CD4-positive, alpha-beta T cell treated with Interferon gamma for 1 hour (primary cell): ENCODE measurements at regions not wholly inside any gene's neighbourhood (a gene's known extent, or its start where the extent isn't known, plus 50 kb on each side); places are given as distances from the start of the nearest gene placed in this dataset.

Experiments used
- DNase-seq: peaks from one replicate; pipeline ENCODE4 v3.0.0-alpha.2; 2020

DNA sequence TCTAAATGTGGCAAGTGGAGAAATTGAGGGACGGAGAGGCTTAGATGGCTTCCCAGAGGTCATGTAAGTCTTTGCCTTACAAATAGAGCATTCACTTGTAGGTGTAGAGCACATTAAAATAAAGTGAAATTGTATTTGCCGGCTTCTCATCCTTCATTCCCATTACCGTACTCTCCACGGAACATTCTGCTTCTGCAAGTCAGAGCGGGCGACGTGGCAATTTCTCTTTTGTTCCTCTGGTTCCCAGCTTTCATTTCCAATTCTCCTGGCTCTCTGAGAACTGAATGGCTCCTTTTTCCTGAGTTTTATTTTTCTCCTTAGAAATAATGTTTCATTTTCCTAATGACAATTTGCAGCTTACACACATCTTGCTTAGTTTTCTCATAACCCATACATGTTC is 51.3 kb upstream of the PFKP start:
- DNase-seq: no peak

DNA sequence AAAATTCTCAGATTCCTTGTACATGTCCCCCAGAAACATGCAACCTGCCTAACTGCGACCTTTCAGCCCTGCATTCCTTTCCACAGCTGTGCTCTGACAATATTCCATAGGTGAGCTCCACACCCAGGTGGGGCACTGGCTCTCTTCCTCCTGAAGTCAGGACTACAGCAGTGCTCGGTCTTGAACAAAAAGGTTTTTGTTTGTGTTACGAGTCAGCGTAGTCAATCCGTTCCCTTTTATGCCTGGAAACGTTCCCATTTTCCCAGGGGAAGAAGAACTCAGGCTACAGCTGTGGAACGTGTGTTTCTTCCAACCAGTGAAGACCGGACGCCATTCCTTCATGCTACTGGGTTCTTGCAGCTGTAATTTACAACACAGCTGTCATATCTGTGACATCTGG is 52.4 kb upstream of the PFKP start:
- no peak for DNase-seq

DNA sequence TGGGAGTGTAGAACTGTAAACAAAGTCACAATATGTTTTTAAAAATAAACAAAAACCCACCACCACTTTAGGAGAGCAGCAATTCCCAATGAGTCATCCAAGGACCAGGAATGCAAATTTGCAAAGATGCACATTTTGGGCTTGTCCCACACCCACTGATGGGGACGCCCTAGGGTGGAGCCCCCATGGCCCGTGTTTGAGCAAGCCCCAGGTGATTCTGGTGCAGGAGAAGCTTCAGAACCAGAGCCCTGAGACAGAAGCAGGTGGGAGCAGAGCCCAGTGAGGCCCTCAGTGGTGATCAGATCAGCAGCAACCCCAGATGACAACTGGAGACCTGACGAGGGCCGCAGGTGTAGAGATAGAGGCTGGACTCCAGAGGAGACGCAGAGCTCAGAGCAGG is 55.1 kb upstream of the PFKP start:
- no peak for DNase-seq

DNA sequence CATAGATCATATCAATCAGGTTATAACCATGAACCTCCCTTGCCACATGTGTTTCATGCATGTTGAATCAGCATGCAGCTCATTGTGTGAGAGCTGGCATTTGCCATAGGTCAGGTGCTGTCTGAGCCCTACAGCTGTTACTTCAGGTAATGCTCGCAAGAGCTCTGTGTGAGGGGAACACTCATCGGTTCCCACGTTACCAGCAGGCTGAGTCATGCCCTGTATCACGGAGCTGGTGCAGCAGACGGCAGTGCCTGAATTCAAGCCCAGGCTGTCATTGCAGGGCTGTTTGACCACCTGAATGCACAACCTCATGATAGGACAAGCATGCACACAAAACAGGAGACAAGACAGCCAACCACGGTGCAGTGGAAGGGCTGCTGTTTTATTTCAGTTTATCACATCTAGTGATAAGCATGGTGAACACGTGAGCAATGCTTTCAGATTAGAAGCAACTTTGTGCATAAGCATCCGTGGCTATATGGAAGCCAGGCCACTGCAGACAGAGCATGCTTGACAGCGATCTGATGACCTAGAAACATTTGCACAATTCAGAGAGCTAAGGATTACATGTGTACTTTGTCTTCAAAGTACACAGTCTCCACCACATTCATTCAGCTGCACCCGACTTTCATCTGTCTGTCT is 56.4 kb upstream of the PFKP start:
- no peak for DNase-seq

DNA sequence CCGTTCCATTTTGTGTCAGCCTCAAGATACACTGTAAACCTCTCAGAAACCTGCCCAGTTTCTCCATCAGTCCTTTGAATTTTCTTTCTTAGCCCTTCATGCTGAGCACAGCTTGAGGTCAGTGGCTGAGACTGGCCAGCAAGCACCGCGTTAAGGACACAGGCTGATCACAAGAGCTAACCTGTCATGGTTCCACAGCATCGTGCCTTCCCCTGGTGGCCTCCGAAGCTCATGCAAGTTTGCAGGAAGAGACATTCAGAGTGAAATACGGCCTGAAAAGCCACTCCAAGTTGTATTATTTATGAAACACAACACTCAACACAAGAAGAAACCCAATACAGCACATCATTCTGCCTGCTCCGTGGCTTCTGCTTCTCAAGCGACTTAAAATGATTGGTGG is 57.0 kb upstream of the PFKP start:
- no peak for DNase-seq

DNA sequence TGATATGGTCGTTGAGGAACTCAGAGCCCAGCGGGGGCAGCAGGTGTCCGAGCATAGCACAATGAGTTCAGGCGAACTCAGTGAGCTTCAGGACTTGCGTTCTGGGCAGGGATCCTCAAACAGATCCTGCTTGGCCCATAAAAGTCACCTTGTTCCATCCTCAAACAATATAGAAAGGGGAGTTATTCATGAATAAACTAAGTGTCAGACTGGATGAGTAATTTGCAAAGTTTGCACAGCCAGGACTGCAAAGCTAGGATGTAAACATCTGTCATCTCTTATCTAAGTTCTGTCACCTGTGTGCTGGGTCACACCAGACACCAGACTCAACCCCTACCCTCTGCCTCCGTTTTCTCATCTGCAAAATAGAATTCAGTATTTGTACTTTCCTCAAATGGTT is 58.0 kb upstream of the PFKP start:
- DNase-seq: no peak

DNA sequence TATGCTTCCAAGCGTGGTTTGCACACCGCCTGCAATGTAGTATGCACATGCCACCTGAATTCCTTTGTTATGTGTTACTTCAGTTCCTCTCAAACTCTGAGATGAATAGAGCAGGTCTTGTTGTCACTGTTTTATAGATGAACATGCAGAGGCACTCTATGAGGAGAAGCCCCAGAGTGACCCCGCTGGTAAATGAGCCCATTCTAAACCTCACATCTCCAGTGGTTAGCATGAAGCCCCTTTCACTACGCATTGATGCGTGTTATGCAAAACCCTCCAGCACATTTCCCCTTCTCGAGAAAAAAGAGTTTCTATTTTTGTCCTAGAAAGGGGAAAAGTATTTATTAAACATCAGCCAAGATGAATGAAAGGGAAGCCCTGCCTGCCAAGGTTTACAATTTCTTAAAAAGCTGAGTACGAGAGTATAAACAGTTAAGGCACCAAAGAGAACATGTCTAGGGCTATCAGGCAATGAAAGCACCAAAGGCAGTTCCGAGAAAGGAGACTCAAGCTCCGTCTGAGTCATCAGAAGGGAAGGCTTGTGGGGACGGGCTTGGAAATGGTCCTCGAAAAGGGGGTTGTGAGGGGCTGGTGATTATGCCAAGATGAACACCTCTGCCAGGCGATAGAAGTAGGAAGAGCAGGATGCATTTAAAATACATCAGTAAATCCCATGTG is 58.7 kb upstream of the PFKP start:
- no peak for DNase-seq

DNA sequence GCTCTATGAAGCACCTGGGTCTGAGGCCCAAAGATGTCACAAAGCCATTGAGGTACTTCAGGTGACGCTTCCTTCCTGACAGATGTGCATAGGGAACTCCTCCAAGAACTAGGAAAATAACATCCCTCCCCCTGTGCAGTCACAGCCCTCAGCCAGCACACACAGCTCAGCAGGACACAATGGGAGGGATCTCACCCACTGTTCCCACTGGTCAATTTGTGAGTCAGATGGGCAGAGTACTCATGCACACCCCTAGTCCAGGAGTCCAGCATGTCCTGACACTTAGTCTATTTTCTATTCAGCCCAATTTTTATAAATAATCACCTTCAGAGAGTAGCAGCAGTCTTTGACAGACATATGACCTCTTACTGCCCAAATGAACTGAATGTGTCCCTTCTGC is 60.7 kb upstream of the PFKP start:
- no peak for DNase-seq

DNA sequence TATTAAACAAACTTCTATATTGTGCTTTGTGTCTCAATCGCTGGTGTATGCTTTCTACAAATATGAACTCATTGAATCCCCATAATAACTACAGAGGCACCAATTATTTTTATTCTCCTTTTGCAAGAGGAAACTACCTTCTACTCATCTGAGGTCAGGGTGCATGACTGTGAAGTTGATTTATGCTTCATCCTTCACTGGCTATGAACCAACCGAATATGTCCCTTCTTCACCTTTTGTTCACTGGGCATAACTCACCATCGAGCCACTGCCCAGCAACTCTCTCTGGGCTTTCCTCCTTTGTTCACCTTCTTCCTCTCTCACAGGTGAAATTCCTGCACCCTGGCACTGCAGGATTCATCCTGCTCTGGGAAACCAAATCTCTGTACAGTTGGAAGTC is 61.3 kb upstream of the PFKP start:
- no peak for DNase-seq

DNA sequence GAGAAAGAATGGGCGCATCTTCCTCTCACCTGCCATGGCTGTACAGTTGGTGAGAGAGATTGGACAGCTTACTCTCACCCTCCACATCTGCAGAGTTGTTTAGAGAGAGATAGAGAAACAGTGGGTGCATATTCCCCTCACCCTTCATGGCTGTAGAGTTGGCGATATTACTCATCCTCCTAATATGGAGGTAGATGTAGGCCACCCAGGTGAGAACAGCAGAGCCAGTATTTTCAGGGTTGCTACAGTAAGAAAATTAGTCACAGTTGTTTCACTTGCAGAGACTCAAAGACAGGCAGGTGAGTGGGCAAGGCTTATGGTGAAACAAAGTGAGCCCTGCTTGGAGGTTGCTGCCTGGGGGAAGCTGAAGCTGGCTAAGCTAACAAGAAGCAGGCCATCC is 65.0 kb upstream of the PFKP start:
- no peak for DNase-seq

DNA sequence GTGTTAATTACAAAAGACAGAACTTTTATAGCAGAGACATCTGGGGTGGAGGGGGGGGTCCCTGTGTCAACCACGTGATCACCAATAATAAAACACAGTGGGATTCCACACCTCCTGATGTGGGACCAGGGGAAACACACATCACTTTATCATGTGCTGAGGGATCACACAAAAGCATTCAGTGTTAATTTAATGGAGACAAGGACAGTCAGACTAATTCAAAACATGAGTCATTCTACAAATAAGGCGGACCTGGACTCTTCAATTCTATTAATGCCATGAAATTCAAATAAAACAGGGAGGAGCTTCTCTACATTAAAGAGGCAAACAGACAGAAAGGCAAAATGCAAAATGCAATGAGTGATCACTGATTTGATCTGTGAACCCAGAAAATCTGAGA is 67.3 kb upstream of the PFKP start:
- DNase-seq: no peak

DNA sequence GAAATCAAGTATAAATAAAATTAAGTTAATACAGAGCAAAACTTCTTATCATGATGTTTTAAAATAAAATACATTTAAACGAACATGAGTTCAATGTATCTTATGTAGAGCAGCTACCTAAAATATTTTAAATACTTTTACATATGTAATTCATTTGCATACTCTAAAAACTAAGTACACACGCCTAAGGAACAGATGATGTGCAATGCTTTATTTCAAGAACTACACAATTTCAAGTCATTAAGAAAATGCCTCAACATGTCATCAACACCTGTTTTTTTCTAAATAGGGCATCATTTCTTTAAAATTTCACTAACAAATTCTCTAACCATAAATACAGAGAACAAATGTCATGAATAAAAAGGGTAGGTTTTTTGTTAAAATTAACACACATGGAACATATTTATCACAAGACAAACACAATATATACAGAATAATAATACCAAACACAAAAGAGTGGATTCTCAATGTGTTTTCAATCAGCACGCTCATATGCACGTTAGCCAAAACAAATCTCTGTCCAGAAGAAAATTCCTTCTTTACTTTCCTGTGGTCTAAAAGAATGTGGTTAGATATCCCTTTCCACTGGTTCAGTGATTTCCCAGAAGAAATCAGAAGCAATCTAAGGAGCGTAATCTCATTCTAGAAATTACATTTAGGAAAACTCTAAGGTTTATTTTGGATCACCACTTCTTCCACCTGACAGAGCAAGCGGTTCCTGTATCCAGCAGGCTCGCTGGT is 73.0 kb upstream of the PFKP start:
- DNase-seq: no peak

DNA sequence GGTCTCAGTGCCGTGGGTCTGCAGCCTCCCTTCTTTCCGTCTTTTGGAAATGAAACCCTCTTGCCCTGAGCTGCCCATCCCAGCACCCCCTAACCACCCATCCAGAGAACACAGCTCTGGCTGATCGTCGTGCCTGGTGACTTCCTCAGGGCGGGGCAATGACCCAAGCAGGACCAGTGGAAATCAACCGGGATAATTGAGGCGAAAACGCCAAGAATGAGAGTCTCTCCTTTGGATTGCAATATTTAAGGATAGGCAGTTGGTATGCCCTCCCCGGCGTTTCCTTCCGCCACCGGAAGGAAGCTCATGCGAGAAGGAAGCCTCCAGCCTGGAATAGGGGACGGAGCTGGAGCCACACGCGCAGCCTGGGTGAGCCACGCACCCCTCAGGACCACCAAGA is 73.7 kb upstream of the PFKP start:
- no peak for DNase-seq

DNA sequence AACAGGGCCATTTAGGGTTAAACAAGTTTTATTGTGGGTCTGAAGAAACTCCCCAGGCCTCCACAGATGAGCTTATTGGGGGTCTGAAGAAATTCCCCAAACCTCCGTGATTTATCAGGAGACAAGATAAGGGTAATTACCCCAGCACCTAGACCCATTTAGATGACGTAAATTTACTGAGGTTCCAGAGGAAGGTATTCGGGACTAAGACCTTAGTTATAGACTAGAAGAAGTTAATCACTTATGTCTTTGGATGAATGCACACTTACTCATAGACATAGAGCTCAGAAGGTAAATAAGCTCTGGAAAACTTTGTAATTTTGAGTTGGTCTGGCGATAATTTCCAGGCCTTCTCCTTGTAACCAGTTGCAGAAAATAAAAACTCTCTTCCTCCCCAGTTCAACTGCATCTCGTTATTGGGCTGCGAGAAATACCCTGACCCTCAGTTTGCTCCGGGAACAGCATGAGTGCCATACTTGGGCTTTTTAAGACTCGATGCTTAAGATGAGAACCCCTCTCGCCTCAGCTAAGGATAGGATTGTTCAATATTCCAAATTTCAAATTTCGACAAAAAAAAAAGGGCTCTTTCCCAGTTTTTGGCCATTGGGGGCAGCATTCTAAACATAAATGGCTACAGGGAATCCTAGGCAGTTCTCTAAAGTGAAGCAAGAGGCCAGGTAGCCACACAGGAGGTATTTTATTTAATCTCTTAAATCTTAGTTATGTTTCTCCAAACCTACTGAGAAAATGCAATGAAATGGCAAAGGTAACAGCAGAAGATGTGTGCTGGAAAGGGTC is 74.7 kb upstream of the PFKP start:
- no peak for DNase-seq

DNA sequence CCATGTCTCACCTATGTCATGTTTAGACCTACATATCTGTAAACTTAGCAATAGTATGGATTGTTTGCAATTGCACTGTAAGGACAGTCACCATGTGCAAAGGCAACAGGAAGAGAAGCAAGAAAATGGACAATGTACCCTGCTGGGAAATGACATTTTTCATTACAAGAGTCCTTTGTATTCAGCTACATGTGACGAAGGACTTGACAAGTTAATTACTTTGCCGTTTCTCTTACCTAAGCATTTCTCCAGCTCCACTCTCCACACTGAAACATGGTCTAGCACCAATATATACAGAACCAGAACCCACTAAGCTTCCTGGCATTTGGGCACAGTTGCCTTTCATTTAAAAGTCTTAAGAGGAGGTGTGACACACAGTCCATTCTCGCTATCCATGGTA is 76.6 kb upstream of the PFKP start:
- no peak for DNase-seq

DNA sequence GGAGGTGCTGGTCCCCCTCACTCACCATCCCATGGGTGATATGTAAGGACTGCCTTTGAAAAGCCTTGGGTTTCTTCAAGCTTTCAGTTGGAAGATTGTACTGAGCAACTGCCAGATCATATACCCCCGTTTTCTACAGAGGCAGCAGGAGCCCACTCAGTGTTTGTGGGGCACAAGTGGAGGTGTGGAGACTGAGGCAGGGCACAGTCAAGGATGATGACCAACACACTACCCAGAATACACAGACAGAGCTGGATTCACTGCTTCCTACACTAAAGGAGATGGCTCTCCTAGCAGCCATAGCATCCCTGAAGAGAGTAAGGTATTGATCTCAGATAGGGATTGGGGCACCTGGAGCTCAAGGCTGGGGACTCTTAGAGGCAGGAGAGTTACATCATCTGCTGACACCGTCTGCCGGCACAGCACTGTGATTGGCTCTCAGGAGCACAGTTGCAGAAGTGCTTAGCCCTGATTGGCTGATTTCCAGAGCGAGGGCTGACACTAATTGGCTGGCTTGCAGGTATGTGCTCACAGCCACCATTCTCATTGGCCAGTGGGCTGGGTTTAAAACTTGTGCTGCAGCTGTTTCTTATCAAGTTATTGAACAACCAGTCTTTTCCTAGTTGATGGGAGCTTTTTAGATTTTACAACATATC is 77.9 kb upstream of the PFKP start:
- no peak for DNase-seq

DNA sequence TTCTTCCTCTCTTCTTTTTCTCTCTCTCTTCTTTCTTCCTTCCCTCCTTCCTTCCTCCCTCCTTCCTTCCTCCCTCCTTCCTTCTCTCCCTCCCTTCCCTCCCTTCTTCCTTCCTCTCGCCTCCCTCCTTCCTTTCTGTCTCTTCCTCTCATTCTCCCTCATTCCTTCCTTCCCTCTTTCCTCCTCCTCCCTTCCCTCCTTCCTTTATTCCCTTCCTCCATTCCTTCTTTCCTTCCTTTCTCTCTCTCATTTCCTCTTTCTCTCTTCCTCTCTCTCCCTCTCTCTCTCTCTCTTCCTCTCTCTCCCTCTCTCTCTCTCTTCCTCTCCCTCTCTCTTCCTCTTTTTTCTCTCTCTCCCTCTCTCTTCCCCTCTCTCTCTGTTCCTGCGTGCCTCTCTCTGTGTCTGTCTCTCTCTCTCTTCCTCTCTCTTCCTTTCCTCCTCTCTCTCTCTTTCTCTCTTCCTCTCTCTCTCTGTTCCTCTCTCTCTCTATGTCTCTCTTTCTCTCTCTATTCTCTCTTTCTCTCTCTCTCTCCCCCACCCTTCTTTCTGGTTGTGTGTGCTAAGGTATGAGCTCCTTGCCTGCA is 80.1 kb upstream of the PFKP start:
- DNase-seq: no peak

DNA sequence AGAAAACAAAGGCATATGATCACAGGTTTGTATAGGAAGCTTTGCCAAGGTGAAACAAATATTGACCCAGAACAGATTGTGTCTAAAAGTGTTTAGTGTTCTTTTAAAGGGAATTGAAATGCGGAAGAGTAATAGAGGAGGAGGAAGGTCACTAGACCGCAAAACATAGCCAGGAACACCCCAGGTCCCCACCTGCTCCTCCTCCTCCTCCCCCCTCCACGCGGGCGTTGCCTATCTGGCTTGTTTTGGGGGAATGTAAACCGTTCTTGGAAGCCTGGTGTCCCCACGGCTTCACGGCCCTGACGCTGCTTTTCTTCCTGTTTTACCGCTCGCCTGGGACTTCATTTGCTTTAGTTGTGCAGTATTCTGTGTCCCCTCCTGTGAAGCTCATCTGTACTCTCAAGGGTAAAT is 81.0 kb upstream of the PFKP start:
- DNase-seq: peak; percentile 9

DNA sequence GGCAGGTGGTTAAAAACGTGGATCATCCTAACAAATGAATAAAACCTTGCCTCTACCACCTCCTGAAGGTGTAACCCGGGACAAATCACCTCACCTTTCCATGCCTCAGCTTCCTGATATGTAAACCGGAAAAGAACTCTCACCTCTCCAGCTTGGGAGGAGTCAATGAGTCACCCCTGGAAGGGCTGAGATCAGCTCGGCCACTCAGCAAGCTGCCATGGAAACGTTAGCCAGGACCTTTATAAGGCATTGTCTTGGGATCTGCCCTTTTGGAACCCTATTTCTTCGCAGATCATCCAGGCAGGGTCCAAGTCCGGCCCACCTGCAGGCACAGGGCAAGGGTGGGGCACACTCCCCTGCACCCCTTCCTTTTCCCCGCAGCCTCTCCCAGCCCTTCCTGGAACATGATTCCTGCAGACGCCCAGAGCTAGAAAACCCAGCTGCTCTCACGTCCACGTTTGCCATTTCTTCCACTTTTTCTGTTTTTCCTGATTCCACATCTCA is 81.6 kb upstream of the PFKP start:
- no peak for DNase-seq

DNA sequence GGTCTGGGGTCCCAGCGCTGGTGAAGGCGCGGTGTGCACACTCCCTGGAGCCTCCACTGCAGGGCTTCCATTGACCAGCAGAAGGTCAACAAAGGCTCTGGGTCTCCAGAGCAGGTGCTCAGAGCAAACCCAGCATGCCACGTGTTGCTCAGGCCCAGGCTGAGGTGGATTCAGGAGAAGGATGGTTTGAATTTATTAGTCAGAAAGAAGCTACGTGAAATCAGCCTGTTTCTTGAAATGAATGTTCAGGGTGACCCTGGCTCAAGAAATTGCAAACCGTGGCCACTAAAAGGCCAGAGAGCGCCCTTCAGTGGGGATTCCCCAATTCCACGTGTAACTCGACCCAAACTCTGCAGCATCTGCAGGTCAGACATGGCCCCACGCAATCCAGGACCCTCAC is 82.7 kb upstream of the PFKP start:
- DNase-seq: no peak

DNA sequence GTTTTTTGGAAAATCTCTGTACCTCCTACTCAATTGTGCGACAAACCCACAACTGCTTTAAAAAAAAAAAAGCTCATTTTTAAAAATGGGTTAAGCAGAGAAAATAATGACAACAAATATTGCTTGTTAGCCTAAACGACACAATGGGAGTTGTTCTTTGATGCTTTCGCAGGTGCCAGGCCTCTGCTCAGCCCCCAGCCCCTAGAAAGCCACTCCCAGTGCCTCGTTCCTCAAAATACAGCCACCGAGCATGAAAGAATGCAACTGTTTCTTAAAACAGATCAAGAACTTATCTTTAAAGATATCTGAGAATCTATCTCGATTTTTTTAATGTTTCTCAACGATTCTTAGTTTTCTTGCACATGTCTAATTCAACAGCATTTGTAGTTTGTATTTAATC is 85.2 kb upstream of the PFKP start:
- no peak for DNase-seq

DNA sequence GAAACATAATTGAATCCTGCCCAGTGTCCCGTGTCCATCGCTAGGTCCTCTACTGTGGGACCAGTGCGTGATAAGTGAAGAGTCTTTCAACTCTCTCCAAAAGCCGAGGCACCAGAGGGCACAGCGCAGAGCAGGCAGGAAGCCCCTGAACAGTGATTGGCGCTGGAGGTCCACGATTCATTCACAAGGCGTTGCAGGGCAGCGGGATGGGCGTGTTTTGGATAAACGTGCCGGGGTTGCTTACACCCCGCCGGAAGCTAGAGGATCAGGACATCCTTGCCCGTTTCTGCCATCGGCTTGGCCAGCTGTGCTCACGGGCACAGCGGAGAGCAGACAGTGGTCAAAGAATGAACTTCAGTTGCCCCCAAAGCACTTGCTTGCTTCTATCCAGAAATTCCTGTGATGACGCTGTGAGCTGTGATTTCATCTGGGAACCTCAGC is 86.0 kb upstream of the PFKP start:
- DNase-seq: no peak
